ENCODE measurements at regions not wholly inside any gene's neighbourhood (a gene's known extent, or its start where the extent isn't known, plus 50 kb on each side); places are given as distances from the start of the nearest gene placed in this dataset.

DNA sequence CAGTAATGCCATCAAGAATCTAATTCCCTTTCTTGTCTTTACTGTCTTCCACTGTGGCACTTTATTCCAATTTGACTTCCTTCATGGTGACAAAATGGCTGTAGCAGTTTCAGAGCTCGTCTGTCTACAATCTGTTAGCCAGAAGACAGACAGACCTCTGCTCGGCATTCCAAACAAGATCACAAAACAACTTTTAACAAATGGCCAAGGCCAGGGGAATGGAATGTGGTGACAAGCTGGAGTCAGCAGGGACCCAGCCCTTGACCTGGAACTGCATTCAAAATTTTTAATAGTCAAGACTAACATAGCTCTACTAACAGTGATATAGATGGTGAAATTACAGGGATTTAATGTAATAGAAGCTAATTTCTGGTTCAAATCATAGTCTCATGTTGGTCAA lies 637.2 kb downstream of the ETS1 start:
- TF ChIP-seq, protein P1, sequence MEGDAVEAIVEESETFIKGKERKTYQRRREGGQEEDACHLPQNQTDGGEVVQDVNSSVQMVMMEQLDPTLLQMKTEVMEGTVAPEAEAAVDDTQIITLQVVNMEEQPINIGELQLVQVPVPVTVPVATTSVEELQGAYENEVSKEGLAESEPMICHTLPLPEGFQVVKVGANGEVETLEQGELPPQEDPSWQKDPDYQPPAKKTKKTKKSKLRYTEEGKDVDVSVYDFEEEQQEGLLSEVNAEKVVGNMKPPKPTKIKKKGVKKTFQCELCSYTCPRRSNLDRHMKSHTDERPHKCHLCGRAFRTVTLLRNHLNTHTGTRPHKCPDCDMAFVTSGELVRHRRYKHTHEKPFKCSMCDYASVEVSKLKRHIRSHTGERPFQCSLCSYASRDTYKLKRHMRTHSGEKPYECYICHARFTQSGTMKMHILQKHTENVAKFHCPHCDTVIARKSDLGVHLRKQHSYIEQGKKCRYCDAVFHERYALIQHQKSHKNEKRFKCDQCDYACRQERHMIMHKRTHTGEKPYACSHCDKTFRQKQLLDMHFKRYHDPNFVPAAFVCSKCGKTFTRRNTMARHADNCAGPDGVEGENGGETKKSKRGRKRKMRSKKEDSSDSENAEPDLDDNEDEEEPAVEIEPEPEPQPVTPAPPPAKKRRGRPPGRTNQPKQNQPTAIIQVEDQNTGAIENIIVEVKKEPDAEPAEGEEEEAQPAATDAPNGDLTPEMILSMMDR (conservative IDR thresholded peaks at IDR 0.05; ENCODE audit: low read length): no peak
- no peak for TF ChIP-seq EZH2phosphoT487 (IDR thresholded peaks at IDR 0.05; ENCODE audit: borderline replicate concordance)
